A673 (cell line): ENCODE measurements at regions not wholly inside any gene's neighbourhood (a gene's known extent, or its start where the extent isn't known, plus 50 kb on each side); places are given as distances from the start of the nearest gene placed in this dataset.

Experiments
- EZH2 ChIP-seq: fragments of 200-600 bp; sonication (generic); IDR thresholded peaks from 2 replicates; pipeline ENCODE4 v1.6.1; 2017; ENCODE audit warnings: borderline replicate concordance, low read depth, mild to moderate bottlenecking, mixed read lengths, antibody characterized with exemption, low read length; ENCODE audit not compliant: poor library complexity, severe bottlenecking
- TF ChIP-seq, protein P1 (sequence below): fragments of 300-800, 200-600 bp; sonication (generic); conservative IDR thresholded peaks from 2 replicates; pipeline ENCODE4 v1.5.1; 2017; ENCODE audit warnings: low read depth, mild to moderate bottlenecking, antibody characterized with exemption, low read length, moderate library complexity, mixed read lengths

DNA sequence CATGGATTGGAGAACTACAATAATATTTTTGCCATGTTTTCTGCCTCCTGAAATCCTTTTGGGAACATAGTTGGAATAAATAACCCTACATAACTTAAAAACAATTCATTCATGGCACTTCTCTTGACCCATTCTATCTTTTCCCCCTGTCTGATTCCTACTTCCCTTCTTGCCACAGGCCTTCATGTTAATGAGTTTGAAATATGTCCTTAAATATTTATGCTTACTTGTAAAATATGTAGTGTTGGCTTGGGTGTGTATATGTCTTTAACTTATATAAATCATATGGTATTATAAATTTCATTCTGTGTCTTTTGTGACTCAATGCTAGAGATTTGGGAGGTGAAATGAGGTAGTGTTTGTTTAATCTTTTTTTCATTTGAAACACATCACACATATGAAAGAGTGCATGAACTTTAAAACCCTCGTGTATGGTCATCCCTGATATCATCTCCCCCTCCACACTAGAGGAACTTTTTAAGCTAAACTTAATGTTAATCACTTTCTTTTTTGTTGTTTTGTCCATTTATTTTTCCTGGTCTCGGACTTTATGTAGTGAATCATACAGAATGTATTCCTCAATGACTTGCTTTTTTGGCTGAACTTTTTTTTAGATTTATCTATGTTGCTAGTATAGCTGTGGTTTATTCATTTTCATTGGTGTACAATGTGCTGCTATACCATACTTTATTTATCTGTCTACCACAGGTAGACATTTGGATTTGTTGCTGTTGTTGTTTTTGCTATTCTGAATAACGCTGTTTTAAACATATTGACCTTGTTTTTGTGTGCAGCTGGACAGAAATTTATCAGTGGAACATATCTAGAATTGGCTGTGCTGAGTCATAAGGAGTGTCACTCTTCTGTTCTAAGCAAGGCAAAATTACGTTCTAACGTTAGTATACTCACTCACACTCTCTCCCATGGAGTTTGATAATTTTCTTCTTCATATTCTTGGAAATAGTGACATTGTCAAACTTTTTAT lies 441.6 kb downstream of the PLPP3 start:
- TF ChIP-seq, protein P1, sequence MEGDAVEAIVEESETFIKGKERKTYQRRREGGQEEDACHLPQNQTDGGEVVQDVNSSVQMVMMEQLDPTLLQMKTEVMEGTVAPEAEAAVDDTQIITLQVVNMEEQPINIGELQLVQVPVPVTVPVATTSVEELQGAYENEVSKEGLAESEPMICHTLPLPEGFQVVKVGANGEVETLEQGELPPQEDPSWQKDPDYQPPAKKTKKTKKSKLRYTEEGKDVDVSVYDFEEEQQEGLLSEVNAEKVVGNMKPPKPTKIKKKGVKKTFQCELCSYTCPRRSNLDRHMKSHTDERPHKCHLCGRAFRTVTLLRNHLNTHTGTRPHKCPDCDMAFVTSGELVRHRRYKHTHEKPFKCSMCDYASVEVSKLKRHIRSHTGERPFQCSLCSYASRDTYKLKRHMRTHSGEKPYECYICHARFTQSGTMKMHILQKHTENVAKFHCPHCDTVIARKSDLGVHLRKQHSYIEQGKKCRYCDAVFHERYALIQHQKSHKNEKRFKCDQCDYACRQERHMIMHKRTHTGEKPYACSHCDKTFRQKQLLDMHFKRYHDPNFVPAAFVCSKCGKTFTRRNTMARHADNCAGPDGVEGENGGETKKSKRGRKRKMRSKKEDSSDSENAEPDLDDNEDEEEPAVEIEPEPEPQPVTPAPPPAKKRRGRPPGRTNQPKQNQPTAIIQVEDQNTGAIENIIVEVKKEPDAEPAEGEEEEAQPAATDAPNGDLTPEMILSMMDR, result no peak
- no peak for TF ChIP-seq EZH2
